Fibroblast of the aortic adventitia (primary cell): ENCODE measurements at regions not wholly inside any gene's neighbourhood (a gene's known extent, or its start where the extent isn't known, plus 50 kb on each side); places are given as distances from the start of the nearest gene placed in this dataset.

Experiments
- DNase-seq: peaks from one replicate; pipeline ENCODE4 v3.0.0-alpha.2; 2010; ENCODE audit warnings: low read depth
- H3K4me3 ChIP-seq: 2 replicates; pipeline ENCODE4 v1.5.1; 2011; ENCODE audit warnings: low read depth, mild to moderate bottlenecking, control low read depth, low read length, moderate library complexity
- TF ChIP-seq, protein P1 (sequence below): IDR thresholded peaks from 2 replicates; pipeline ENCODE4 v1.5.1; 2011; ENCODE audit warnings: mild to moderate bottlenecking, low read length, control low read depth, inconsistent platforms; ENCODE audit not compliant: insufficient read depth

DNA sequence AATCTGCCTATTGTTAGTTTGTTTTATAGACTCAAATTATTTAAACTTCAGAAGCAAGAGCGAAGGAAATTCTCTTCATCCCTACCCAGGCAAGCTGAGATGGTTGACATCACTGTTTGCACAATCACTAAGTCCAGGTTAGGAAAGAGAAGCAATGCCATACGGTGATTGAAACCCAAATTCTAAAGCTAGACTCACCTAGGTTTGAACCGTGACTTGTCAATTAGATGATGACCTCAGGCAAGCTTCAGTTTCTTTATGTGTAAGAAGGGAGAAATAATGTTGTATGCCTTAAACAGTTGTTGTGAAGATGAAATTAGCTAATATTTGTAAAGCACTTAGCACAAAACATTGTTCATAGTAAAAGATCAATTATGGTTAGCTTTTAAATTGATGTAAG, 96.5 kb upstream of the ANKRD55 start:
- TF ChIP-seq, protein P1, sequence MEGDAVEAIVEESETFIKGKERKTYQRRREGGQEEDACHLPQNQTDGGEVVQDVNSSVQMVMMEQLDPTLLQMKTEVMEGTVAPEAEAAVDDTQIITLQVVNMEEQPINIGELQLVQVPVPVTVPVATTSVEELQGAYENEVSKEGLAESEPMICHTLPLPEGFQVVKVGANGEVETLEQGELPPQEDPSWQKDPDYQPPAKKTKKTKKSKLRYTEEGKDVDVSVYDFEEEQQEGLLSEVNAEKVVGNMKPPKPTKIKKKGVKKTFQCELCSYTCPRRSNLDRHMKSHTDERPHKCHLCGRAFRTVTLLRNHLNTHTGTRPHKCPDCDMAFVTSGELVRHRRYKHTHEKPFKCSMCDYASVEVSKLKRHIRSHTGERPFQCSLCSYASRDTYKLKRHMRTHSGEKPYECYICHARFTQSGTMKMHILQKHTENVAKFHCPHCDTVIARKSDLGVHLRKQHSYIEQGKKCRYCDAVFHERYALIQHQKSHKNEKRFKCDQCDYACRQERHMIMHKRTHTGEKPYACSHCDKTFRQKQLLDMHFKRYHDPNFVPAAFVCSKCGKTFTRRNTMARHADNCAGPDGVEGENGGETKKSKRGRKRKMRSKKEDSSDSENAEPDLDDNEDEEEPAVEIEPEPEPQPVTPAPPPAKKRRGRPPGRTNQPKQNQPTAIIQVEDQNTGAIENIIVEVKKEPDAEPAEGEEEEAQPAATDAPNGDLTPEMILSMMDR = no peak
- no peak for DNase-seq
- no peak overlapping the region for H3K4me3 ChIP-seq

DNA sequence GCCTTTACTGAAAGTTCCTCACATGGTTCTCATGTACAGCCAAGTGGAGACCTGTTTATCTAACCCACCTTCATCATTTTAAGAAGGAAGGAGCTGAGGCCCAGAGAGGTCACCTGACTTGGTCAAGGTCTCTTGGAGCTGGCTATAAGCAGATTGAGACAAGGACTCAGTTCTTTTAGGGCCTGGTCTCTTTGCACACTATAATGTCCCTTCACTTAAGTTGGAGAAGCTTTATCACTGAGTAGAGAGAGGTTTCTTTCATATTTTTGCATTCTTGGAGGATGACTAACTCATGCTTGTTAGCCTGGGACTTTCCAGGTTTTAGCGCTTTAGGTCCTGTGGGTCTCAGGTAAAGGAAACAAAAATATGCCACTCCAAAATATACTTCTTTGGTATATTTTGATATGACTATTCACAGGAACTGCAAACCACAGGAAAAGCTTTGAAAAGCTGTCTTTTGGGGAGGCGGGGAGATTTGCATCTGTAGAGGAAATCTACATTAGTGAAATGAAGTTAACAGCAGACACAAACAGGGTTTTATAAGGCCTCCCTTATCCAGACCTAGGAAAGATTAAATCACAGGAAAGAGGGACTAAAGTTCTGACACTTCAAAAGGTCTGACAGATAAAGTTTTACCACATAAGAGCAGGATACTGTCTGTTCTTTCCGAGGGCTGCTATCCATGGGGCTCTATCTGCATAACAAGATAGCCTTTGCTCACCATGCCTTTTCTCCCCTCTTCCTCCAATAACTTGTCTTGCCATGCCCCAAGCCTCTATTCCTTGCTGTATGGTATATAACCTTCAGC, 95.8 kb upstream of the ANKRD55 start:
- no peak for DNase-seq
- TF ChIP-seq, protein P1 = no peak
- H3K4me3 ChIP-seq = no peak overlapping the region

DNA sequence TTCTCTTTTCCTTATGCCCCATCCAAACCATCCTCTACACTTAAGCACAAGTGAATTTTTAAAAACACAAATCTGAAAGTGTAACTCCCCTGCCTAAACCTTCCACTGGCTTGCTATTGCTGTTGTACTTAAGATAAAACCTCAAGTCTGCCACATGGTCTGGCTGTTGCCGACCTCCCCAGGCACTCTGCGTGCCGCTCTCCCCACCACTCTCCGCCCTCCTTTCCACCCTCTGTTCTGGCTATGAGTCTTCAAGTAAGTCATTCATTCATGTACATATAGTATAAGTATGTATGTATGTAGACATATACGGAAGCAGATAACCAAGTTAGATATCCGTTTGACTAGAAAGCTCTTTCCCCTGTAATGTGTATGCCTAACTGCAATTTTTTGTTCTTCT, 94.7 kb upstream of the ANKRD55 start:
- DNase-seq = no peak
- TF ChIP-seq, protein P1 = no peak
- no peak overlapping the region for H3K4me3 ChIP-seq

DNA sequence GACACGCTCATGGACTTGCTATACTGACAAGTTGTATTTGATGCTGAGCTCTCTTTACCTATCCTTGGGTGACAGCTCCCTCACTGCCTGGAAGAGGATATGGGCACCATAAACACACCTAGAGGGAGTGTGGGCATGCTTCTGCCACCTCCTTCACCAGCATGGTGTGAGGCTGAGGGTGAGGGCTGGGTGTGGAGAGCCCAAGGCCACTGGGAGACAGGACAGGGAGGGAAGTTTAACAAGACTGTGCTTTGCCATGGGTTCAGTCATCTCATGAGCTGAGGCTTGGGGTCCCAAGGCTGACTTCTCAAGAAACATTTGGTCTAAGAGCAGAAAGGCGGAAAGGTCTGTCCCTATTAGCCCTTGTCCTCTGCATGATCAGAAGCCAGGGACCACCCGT, 93.6 kb upstream of the ANKRD55 start:
- no peak overlapping the region for H3K4me3 ChIP-seq
- TF ChIP-seq, protein P1 = no peak
- DNase-seq = no peak

DNA sequence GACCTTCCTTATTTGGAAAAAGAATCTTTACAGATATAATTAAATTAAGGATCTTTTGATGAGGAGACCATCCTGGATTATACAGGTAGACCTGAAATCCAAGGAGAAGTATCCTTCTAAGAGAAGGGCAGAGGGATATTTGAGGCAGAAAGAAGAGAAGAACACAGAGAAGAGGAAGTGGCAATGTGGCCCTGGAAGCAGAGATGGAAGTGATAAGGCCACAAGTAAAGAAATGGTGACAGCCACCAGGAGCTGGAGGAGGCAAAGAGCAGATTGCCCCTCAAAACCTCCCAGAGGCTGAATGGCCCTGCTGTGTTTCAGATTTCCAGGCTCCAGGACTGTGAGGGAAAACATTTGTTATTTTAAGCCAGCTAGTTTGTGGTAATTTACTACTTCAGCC, 93.0 kb upstream of the ANKRD55 start:
- DNase-seq = no peak
- H3K4me3 ChIP-seq = no peak overlapping the region
- TF ChIP-seq, protein P1 = no peak

DNA sequence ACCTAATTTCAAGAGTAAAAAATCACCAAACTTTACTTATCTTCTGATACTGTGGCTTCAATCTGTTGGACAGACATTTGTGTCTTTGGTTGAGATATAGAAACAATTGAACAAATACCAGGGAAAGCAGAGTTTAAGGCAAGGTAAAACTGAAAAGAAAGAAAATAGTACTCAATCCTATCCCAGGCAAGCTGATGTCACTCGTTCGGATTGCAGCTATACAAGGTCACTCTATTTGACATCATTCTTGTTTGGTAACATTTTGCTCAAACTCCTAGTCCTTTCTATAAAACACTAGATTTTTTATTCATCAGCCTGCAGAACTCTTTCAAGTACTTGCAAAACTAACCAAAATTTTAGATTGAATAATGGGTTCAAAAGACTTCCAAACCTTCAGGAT, 91.9 kb upstream of the ANKRD55 start:
- DNase-seq = no peak
- H3K4me3 ChIP-seq = no peak overlapping the region
- TF ChIP-seq, protein P1 = no peak

DNA sequence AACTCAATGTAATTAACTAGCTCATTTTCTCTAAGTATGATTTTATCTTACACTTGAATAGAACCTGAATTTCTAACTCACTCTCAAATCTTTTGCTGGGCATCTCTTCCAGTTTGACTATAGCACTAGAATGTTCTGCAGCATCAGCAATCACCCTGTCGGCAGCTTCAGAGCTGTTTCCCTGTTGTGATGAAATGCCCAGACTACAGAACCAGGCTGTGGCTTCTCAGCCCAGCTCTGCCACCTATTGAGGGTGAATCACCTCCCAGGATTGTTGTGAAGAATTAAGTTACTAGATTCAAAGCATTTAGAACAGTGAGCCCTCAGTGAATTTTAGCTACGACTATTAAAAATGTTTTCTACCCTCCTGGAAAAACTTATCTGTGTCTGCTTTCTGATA, 90.4 kb upstream of the ANKRD55 start:
- no peak for DNase-seq
- no peak overlapping the region for H3K4me3 ChIP-seq
- TF ChIP-seq, protein P1 = no peak
